ENCODE measurements at regions not wholly inside any gene's neighbourhood (a gene's known extent, or its start where the extent isn't known, plus 50 kb on each side); places are given as distances from the start of the nearest gene placed in this dataset.
A peak's percentile ranks its signal among the peaks of the same experiment; 100 is the strongest.

- TF ChIP-seq CTCF (IDR thresholded peaks at IDR 0.05) (peak in 4 of 6 experiments; percentile 38 to 71 (median 67)), POLR2A (IDR thresholded peaks at IDR 0.05) (no peak)
These were observed 582.1 kb upstream of the SETBP1 start for GRCh38 chr18:44098551-44099098.

Measured in Peyer's patch (tissue), 4 donors.